ENCODE measurements at regions not wholly inside any gene's neighbourhood (a gene's known extent, or its start where the extent isn't known, plus 50 kb on each side); places are given as distances from the start of the nearest gene placed in this dataset.

GRCh38 chr14:53227154-53227718, 74.1 kb upstream of the DDHD1 start:
- Histone ChIP-seq H3K23ac (ENCODE audit: insufficient read length) (no peak overlapping the region), H3K27me3 (replicated peaks in 1 of 4; ENCODE audit: control insufficient read depth in 3 of 4, extremely low read depth in 1 of 4, insufficient read depth in 3 of 4, low read length in 3 of 4) (no peaks in the 10 kb centered on the region), H3K9ac (replicated peaks in 1 of 4; ENCODE audit: extremely low read depth in 1 of 4, low read depth in 3 of 4, low read length in 3 of 4) (no peak overlapping the region), H2BK5ac (ENCODE audit: low read depth, low read length) (no peak overlapping the region), H2AFZ (ENCODE audit: low read length) (no peak overlapping the region), H3K4me3 (ENCODE audit: extremely low read depth in 1 of 4, insufficient read depth in 2 of 4, low read depth in 3 of 4, low read length in 4 of 4) (no peak overlapping the region), H3K27ac (ENCODE audit: low read depth, low read length) (no peak overlapping the region), H3K36me3 (ENCODE audit: control insufficient read depth in 2 of 4, insufficient read depth in 4 of 4, low read length in 3 of 4) (no peaks in the 10 kb centered on the region), H2AK5ac (ENCODE audit: low read depth, low read length) (no peak overlapping the region), H3K79me2 (ENCODE audit: control insufficient read depth in 1 of 2, insufficient read depth in 2 of 2, low read length in 2 of 2) (no peaks in the 10 kb centered on the region), H3K23me2 (ENCODE audit: low read depth, low read length) (no peaks in the 10 kb centered on the region), H3K18ac (ENCODE audit: extremely low read depth, low read length) (no peak overlapping the region), H2BK20ac (ENCODE audit: low read length) (no peak overlapping the region), H4K20me1 (replicated peaks in 1 of 2; ENCODE audit: control insufficient read depth in 1 of 2, insufficient read depth in 2 of 2, low read length in 2 of 2) (no peaks in the 10 kb centered on the region), H3K4me1 (replicated peaks in 1 of 4; ENCODE audit: control insufficient read depth in 3 of 4, insufficient read depth in 4 of 4, low read length in 3 of 4) (no peaks in the 10 kb centered on the region), H4K91ac (replicated peaks; ENCODE audit: insufficient read length, low read length) (no peak overlapping the region), H2BK15ac (ENCODE audit: low read length) (peak overlapping the region; percentile 32; the same call in 1 of the 2 replicates), H3K4ac (replicated peaks; ENCODE audit: insufficient read length, low read depth, low read length) (no peak overlapping the region), H2BK12ac (ENCODE audit: low read depth, low read length) (no peak overlapping the region), H3K4me2 (ENCODE audit: insufficient read depth in 1 of 2, low read depth in 2 of 2, low read length in 2 of 2) (no peak overlapping the region), H3K14ac (ENCODE audit: insufficient read length) (no peak overlapping the region), H3K9me3 (ENCODE audit: insufficient read depth in 2 of 2, low read depth in 1 of 2, low read length in 1 of 2) (no peaks in the 10 kb centered on the region; a peak in 1 of 4 replicates), H3K56ac (replicated peaks; ENCODE audit: insufficient read length, low read depth, low read length) (no peak overlapping the region), H3K79me1 (ENCODE audit: low read depth, low read length) (no peaks in the 10 kb centered on the region), H4K8ac (ENCODE audit: extremely low read depth, insufficient read depth, low read length) (no peak overlapping the region), H2BK120ac (replicated peaks; ENCODE audit: low read depth, low read length) (no peak overlapping the region), H4K5ac (ENCODE audit: insufficient read length, low read depth, low read length) (no peak overlapping the region)
- FAIRE-seq: no peak
- CTCF ChIA-PET (ENCODE audit: partially characterized antibody): interaction anchor here (0.6 to 1.0 kb wide), 2 partner anchors 10 to 156 kb away, joined by 3 to 4 read pairs; no protein-coding TSS in a partner anchor
- POLR2A ChIA-PET (ENCODE audit: partially characterized antibody): no interaction called here
- WGBS, 2 experiments (ENCODE audit: extremely low coverage in 1 of 2, insufficient coverage in 1 of 2, insufficient read length in 1 of 2, insufficient replicate concordance in 2 of 2, low coverage in 1 of 2, low lambda C conversion rate in 2 of 2, missing lambda C conversion rate in 1 of 2): 82% methylated on average over 4 of the region's 4 CpGs; no CpG with 5 or more reads in 1 of the 2 experiments
- DNase-seq (ENCODE audit: low read depth in 1 of 2, low spot score in 2 of 2): no peak
- TF ChIP-seq ATF2 (IDR thresholded peaks at IDR 0.05; ENCODE audit: low read length) (no peak), JUND (IDR thresholded peaks at IDR 0.05; ENCODE audit: low read length) (no peak), POLR2AphosphoS5 (IDR thresholded peaks at IDR 0.05; ENCODE audit: low read depth, low read length) (no peak), SIN3A (conservative IDR thresholded peaks at IDR 0.05 in 1 of 2, IDR thresholded peaks at IDR 0.05 in 1 of 2; ENCODE audit: low read depth in 1 of 2, low read length in 2 of 2) (no peak), POLR2A (IDR thresholded peaks at IDR 0.05; ENCODE audit: control extremely low read depth in 1 of 2, low read depth in 2 of 2, low read length in 2 of 2) (no peak), SP2 (IDR thresholded peaks at IDR 0.05; ENCODE audit: low read length) (no peak), SIX5 (IDR thresholded peaks at IDR 0.05; ENCODE audit: low read depth, low read length) (no peak), SUZ12 (IDR thresholded peaks at IDR 0.05; ENCODE audit: low read length) (no peak)
- TF ChIP-seq, protein P1, sequence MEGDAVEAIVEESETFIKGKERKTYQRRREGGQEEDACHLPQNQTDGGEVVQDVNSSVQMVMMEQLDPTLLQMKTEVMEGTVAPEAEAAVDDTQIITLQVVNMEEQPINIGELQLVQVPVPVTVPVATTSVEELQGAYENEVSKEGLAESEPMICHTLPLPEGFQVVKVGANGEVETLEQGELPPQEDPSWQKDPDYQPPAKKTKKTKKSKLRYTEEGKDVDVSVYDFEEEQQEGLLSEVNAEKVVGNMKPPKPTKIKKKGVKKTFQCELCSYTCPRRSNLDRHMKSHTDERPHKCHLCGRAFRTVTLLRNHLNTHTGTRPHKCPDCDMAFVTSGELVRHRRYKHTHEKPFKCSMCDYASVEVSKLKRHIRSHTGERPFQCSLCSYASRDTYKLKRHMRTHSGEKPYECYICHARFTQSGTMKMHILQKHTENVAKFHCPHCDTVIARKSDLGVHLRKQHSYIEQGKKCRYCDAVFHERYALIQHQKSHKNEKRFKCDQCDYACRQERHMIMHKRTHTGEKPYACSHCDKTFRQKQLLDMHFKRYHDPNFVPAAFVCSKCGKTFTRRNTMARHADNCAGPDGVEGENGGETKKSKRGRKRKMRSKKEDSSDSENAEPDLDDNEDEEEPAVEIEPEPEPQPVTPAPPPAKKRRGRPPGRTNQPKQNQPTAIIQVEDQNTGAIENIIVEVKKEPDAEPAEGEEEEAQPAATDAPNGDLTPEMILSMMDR (IDR thresholded peaks at IDR 0.05; ENCODE audit: control extremely low read depth in 1 of 3, insufficient read depth in 1 of 3, low read depth in 1 of 3, low read length in 3 of 3): peak in 1 of 3 experiments; percentile 2; a peak in 1 of 4 replicates

Data from H1 (cell line).